OCI-LY7 (cell line): ENCODE measurements at regions not wholly inside any gene's neighbourhood (a gene's known extent, or its start where the extent isn't known, plus 50 kb on each side); places are given as distances from the start of the nearest gene placed in this dataset.

Experiments
- EZH2phosphoT487 ChIP-seq: fragments of 200-600 bp; sonication (generic); IDR thresholded peaks from 2 replicates; pipeline ENCODE4 v1.6.1; 2018; ENCODE audit warnings: low read depth, borderline replicate concordance, mild to moderate bottlenecking, mixed run types, antibody characterized with exemption, low read length, moderate library complexity, mixed read lengths
- TF ChIP-seq, protein P1 (sequence below): fragments of 200-600 bp; sonication (generic); conservative IDR thresholded peaks from 2 replicates; pipeline ENCODE4 v1.5.1; 2014; ENCODE audit warnings: mild to moderate bottlenecking, antibody characterized with exemption, low read length, moderate library complexity, mixed read lengths

DNA sequence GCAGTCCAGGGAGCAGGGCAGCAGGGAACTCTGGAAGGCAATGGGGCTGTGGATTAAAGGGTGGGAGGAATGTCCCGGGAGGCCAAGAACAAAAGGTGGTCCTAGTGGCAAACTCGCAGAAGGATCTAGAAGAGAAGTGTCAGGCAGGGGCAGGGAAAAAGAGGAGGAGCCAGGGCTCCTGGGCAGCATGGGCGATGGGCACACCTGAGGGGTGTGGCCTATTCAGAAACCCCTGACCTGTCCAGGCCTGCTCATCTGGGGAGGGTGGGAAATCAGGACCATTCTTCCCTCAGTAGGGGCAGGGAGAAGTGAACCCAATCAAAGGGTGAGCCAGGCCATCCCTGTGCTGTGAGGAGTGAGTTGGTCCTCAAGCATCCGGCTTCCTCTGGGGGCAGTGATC lies 108.6 kb downstream of the TRIM29 start:
- TF ChIP-seq, protein P1, sequence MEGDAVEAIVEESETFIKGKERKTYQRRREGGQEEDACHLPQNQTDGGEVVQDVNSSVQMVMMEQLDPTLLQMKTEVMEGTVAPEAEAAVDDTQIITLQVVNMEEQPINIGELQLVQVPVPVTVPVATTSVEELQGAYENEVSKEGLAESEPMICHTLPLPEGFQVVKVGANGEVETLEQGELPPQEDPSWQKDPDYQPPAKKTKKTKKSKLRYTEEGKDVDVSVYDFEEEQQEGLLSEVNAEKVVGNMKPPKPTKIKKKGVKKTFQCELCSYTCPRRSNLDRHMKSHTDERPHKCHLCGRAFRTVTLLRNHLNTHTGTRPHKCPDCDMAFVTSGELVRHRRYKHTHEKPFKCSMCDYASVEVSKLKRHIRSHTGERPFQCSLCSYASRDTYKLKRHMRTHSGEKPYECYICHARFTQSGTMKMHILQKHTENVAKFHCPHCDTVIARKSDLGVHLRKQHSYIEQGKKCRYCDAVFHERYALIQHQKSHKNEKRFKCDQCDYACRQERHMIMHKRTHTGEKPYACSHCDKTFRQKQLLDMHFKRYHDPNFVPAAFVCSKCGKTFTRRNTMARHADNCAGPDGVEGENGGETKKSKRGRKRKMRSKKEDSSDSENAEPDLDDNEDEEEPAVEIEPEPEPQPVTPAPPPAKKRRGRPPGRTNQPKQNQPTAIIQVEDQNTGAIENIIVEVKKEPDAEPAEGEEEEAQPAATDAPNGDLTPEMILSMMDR, result no peak
- TF ChIP-seq EZH2phosphoT487, result no peak
